Osteocyte (in vitro differentiated cells): ENCODE measurements at regions not wholly inside any gene's neighbourhood (a gene's known extent, or its start where the extent isn't known, plus 50 kb on each side); places are given as distances from the start of the nearest gene placed in this dataset.
A peak's percentile ranks its signal among the peaks of the same experiment; 100 is the strongest.
"Not testable (repeated sequence)": the region's sequence is repeated elsewhere in the genome, so short reads cannot be mapped to it uniquely, and the experiment has no call there.

ENCODE experiments used
- DNase-seq: peaks from one replicate; pipeline ENCODE4 v3.0.0; 2021; ENCODE audit warnings: mixed read lengths; ENCODE audit not compliant: unreplicated experiment; ENCODE audit errors: extremely low spot score
- H3K27ac Mint-ChIP-seq: one replicate; pipeline ENCODE4 v1.8.0; 2021; ENCODE audit warnings: mild to moderate bottlenecking, mixed read lengths; ENCODE audit not compliant: unreplicated experiment
- H3K27me3 Mint-ChIP-seq: one replicate; pipeline ENCODE4 v1.8.0; 2021; ENCODE audit warnings: mixed read lengths; ENCODE audit not compliant: unreplicated experiment
- H3K36me3 Mint-ChIP-seq: one replicate; pipeline ENCODE4 v1.8.0; 2021; ENCODE audit warnings: mixed read lengths; ENCODE audit not compliant: unreplicated experiment
- H3K4me1 Mint-ChIP-seq: one replicate; pipeline ENCODE4 v1.8.0; 2021; ENCODE audit warnings: mixed read lengths; ENCODE audit not compliant: unreplicated experiment
- H3K4me3 Mint-ChIP-seq: one replicate; pipeline ENCODE4 v1.8.0; 2021; ENCODE audit warnings: mild to moderate bottlenecking, moderate library complexity, mixed read lengths; ENCODE audit not compliant: unreplicated experiment
- H3K9me3 Mint-ChIP-seq: one replicate; pipeline ENCODE4 v1.8.0; 2021; ENCODE audit warnings: mixed read lengths; ENCODE audit not compliant: unreplicated experiment
- CTCF ChIP-seq: fragments of 200-600 bp; sonication (generic); IDR thresholded peaks from 2 replicates; pipeline ENCODE4 v1.5.0; 2021; ENCODE audit warnings: antibody characterized with exemption, mild to moderate bottlenecking, moderate library complexity

- TF ChIP-seq CTCF, result no peak
- Mint-ChIP-seq H3K4me1 (peaks cover 25% of the 10 kb centered on the region), H3K9me3 (no peaks in the 10 kb centered on the region), H3K27me3 (no peaks in the 10 kb centered on the region), H3K27ac (peak overlapping the region; percentile 70), H3K36me3 (no peaks in the 10 kb centered on the region), H3K4me3 (no peak overlapping the region)
- DNase-seq, result no peak
These were observed 270.7 kb upstream of the PDE3A start for GRCh38 chr12:20097626-20098025.

GRCh38 chr12:20099395-20100183 is 268.7 kb upstream of the PDE3A start:
- no peak overlapping the region for H3K4me3 Mint-ChIP-seq
- no peak for DNase-seq
- H3K4me1 Mint-ChIP-seq, result peaks cover 25% of the 10 kb centered on the region
- H3K27me3 Mint-ChIP-seq, result no peaks in the 10 kb centered on the region
- no peaks in the 10 kb centered on the region for H3K36me3 Mint-ChIP-seq
- no peak for TF ChIP-seq CTCF
- H3K27ac Mint-ChIP-seq, result no peak overlapping the region
- H3K9me3 Mint-ChIP-seq, result no peaks in the 10 kb centered on the region

- Mint-ChIP-seq H3K4me1 (peaks cover 25% of the 10 kb centered on the region), H3K9me3 (no peaks in the 10 kb centered on the region), H3K27ac (no peak overlapping the region), H3K27me3 (no peaks in the 10 kb centered on the region), H3K36me3 (no peaks in the 10 kb centered on the region), H3K4me3 (no peak overlapping the region)
- TF ChIP-seq CTCF, result no peak
- no peak for DNase-seq
These were observed 267.3 kb upstream of the PDE3A start for GRCh38 chr12:20101046-20101445.

GRCh38 chr12:20105943-20106342 is 262.4 kb upstream of the PDE3A start:
- no peaks in the 10 kb centered on the region for H3K36me3 Mint-ChIP-seq
- no peak for TF ChIP-seq CTCF
- H3K27ac Mint-ChIP-seq, result no peak overlapping the region
- H3K27me3 Mint-ChIP-seq, result no peaks in the 10 kb centered on the region
- no peak overlapping the region for H3K4me3 Mint-ChIP-seq
- H3K4me1 Mint-ChIP-seq, result peaks cover 6% of the 10 kb centered on the region
- no peaks in the 10 kb centered on the region for H3K9me3 Mint-ChIP-seq
- no peak for DNase-seq

GRCh38 chr12:20109676-20110075 is 258.7 kb upstream of the PDE3A start:
- no peak overlapping the region for H3K27ac Mint-ChIP-seq
- H3K4me1 Mint-ChIP-seq, result peaks cover 4% of the 10 kb centered on the region
- no peak for TF ChIP-seq CTCF
- H3K4me3 Mint-ChIP-seq, result no peak overlapping the region
- H3K36me3 Mint-ChIP-seq, result no peaks in the 10 kb centered on the region
- DNase-seq, result no peak
- H3K9me3 Mint-ChIP-seq, result peaks cover 10% of the 10 kb centered on the region
- H3K27me3 Mint-ChIP-seq, result no peaks in the 10 kb centered on the region

GRCh38 chr12:20115371-20115770 is 253.0 kb upstream of the PDE3A start:
- H3K4me3 Mint-ChIP-seq, H3K4me1 Mint-ChIP-seq, H3K36me3 Mint-ChIP-seq, H3K27me3 Mint-ChIP-seq, DNase-seq, H3K27ac Mint-ChIP-seq: not testable (repeated sequence)
- peaks cover 10% of the 10 kb centered on the region for H3K9me3 Mint-ChIP-seq
